Spinal cord (tissue), 9 donors: ENCODE measurements at regions not wholly inside any gene's neighbourhood (a gene's known extent, or its start where the extent isn't known, plus 50 kb on each side); places are given as distances from the start of the nearest gene placed in this dataset.
"Not testable (repeated sequence)": the region's sequence is repeated elsewhere in the genome, so short reads cannot be mapped to it uniquely, and the experiment has no call there.

Experiments used
- DNase-seq, 6 donors: peaks; one replicate each; pipeline versions ENCODE4 v3.0.0 to v3.0.0-alpha.2; 2013 to 2015; ENCODE audit warnings: low spot score in 6 of 6, low read depth in 4 of 6
- H3K27ac ChIP-seq: one replicate; pipeline ENCODE4 v1.5.1; 2013; ENCODE audit warnings: low read depth, low read length, control low read depth
- H3K27me3 ChIP-seq: one replicate; pipeline ENCODE4 v1.6.1; 2013; ENCODE audit warnings: low read length; ENCODE audit not compliant: control insufficient read depth, insufficient read depth
- H3K36me3 ChIP-seq: one replicate; pipeline ENCODE4 v1.6.1; 2013; ENCODE audit warnings: low read length; ENCODE audit not compliant: control insufficient read depth, insufficient read depth
- H3K4me1 ChIP-seq: one replicate; pipeline ENCODE4 v1.6.1; 2013; ENCODE audit warnings: low read length; ENCODE audit not compliant: control insufficient read depth, insufficient read depth
- H3K4me3 ChIP-seq: one replicate; pipeline ENCODE4 v1.5.1; 2013; ENCODE audit warnings: low read depth, low read length, control low read depth
- H3K9me3 ChIP-seq: one replicate; pipeline ENCODE4 v1.6.1; 2013; ENCODE audit warnings: low read length; ENCODE audit not compliant: control insufficient read depth, insufficient read depth
- WGBS: methylation state at CpG from one replicate; pipeline ENCODE4 v1.1.5; 2013; ENCODE audit warnings: missing lambda C conversion rate; ENCODE audit not compliant: insufficient coverage; 5-methylcytosine and 5-hydroxymethylcytosine counted together
- donor health status: healthy.

- Histone ChIP-seq H3K36me3 (no peaks in the 10 kb centered on the region), H3K27me3 (no peaks in the 10 kb centered on the region), H3K9me3 (no peaks in the 10 kb centered on the region), H3K4me1 (no peaks in the 10 kb centered on the region), H3K4me3 (no peak overlapping the region), H3K27ac (no peak overlapping the region)
- peak in 1 of 6 donors; percentile 37 for DNase-seq
- WGBS: 94% methylated on average over 7 of the region's 7 CpGs
Measured at GRCh38 chr6:115839583-115840181, 221.0 kb downstream of the FRK start.

- Histone ChIP-seq H3K27ac (no peak overlapping the region), H3K4me1 (no peaks in the 10 kb centered on the region), H3K4me3 (no peak overlapping the region), H3K27me3 (no peaks in the 10 kb centered on the region), H3K9me3 (no peaks in the 10 kb centered on the region), H3K36me3 (no peaks in the 10 kb centered on the region)
- WGBS: 57% methylated on average over 1 of the region's 3 CpGs
- DNase-seq: no peak
Measured at GRCh38 chr6:115838763-115839401, 221.8 kb downstream of the FRK start.

GRCh38 chr6:115838216-115838615, 222.5 kb downstream of the FRK start:
- Histone ChIP-seq H3K9me3 (no peaks in the 10 kb centered on the region), H3K27me3 (no peaks in the 10 kb centered on the region), H3K4me3 (no peak overlapping the region), H3K4me1 (no peaks in the 10 kb centered on the region), H3K27ac (no peak overlapping the region), H3K36me3 (no peaks in the 10 kb centered on the region)
- no peak for DNase-seq
- WGBS: 92% methylated on average over 3 of the region's 4 CpGs

GRCh38 chr6:115836374-115836773, 224.3 kb downstream of the FRK start:
- not testable (repeated sequence) for H3K27me3 ChIP-seq, H3K4me1 ChIP-seq, H3K4me3 ChIP-seq, H3K27ac ChIP-seq, DNase-seq, H3K36me3 ChIP-seq, H3K9me3 ChIP-seq
- WGBS: no CpG with 5 or more reads among the region's 13 CpGs

GRCh38 chr6:115835314-115835713, 225.4 kb downstream of the FRK start:
- Histone ChIP-seq H3K36me3 (no peaks in the 10 kb centered on the region), H3K27ac (no peak overlapping the region), H3K4me1 (no peaks in the 10 kb centered on the region), H3K4me3 (no peak overlapping the region), H3K27me3 (no peaks in the 10 kb centered on the region), H3K9me3 (no peaks in the 10 kb centered on the region)
- DNase-seq: no peak
- 90% methylated on average over 1 of the region's 2 CpGs for WGBS

- H3K4me3 ChIP-seq, H3K9me3 ChIP-seq, H3K36me3 ChIP-seq, DNase-seq, H3K27me3 ChIP-seq, H3K27ac ChIP-seq, H3K4me1 ChIP-seq: not testable (repeated sequence)
- WGBS: 97% methylated on average over 16 of the region's 27 CpGs
Measured at GRCh38 chr6:115834542-115834941, 226.1 kb downstream of the FRK start.

GRCh38 chr6:115832786-115833185, 227.9 kb downstream of the FRK start:
- no peaks in the 10 kb centered on the region for H3K4me1 ChIP-seq
- H3K9me3 ChIP-seq: no peaks in the 10 kb centered on the region
- H3K27me3 ChIP-seq: no peaks in the 10 kb centered on the region
- H3K36me3 ChIP-seq: no peaks in the 10 kb centered on the region
- peak in 1 of 6 donors; percentile 20 for DNase-seq
- WGBS: no CpG with 5 or more reads among the region's 1 CpG
- H3K4me3 ChIP-seq: no peak overlapping the region
- no peak overlapping the region for H3K27ac ChIP-seq

- Histone ChIP-seq H3K4me1 (no peaks in the 10 kb centered on the region), H3K4me3 (no peak overlapping the region), H3K9me3 (no peaks in the 10 kb centered on the region), H3K36me3 (no peaks in the 10 kb centered on the region), H3K27ac (no peak overlapping the region), H3K27me3 (no peaks in the 10 kb centered on the region)
- no peak for DNase-seq
- no CpG with 5 or more reads among the region's 1 CpG for WGBS
Measured at GRCh38 chr6:115832186-115832585, 228.5 kb downstream of the FRK start.

- Histone ChIP-seq H3K4me1 (no peaks in the 10 kb centered on the region), H3K4me3 (no peak overlapping the region), H3K27ac (no peak overlapping the region), H3K27me3 (no peaks in the 10 kb centered on the region), H3K9me3 (no peaks in the 10 kb centered on the region), H3K36me3 (no peaks in the 10 kb centered on the region)
- DNase-seq: no peak
- WGBS: no CpG with 5 or more reads among the region's 2 CpGs
Measured at GRCh38 chr6:115830895-115831294, 229.8 kb downstream of the FRK start.

GRCh38 chr6:115821798-115822197, 238.9 kb downstream of the FRK start:
- Histone ChIP-seq H3K27me3 (no peaks in the 10 kb centered on the region), H3K4me1 (no peaks in the 10 kb centered on the region), H3K9me3 (no peaks in the 10 kb centered on the region), H3K4me3 (no peak overlapping the region), H3K36me3 (no peaks in the 10 kb centered on the region), H3K27ac (no peak overlapping the region)
- 100% methylated on average over 2 of the region's 2 CpGs for WGBS
- DNase-seq: no peak
